IMR-90 (cell line): ENCODE measurements at regions not wholly inside any gene's neighbourhood (a gene's known extent, or its start where the extent isn't known, plus 50 kb on each side); places are given as distances from the start of the nearest gene placed in this dataset.

ENCODE experiments used
- ATAC-seq: fragments of 200-7000 bp; cut with Tn5 transposase; 2 replicates; pipeline ENCODE4 v1.9.1; 2020; ENCODE audit warnings: low read depth, mild to moderate bottlenecking, moderate library complexity
- BruUV-seq: library from RNA; stranded (reverse); fragments of 400-500 nt; replicated peaks from 2 replicates; lab custom pipeline; 2021; lab: Mats Ljungman, UMichigan
- CTCF ChIA-PET: fragments of 300-600 bp; formaldehyde crosslinking; extraction: SDS; loops from one replicate; lab custom pipeline; 2021; ENCODE audit warnings: antibody characterized with exemption; lab: Yijun Ruan, JAX
- POLR2A ChIA-PET: fragments of 300-600 bp; sonication (Branson Sonifier 250); formaldehyde crosslinking; loops from one replicate; lab custom pipeline; 2022; ENCODE audit warnings: antibody characterized with exemption; ENCODE audit not compliant: unreplicated experiment; lab: Charles Lee
- DNase-seq: peaks from one replicate; pipeline ENCODE4 v3.0.0; 2013
- H2AFZ ChIP-seq: replicated peaks from 2 replicates; pipeline ENCODE3; 2013; ENCODE audit warnings: low read length, mild to moderate bottlenecking; ENCODE audit not compliant: poor library complexity
- H2AK5ac ChIP-seq: 2 replicates; pipeline ENCODE4 v1.6.1; 2013; ENCODE audit warnings: low read depth, low read length, inconsistent platforms
- H2AK9ac ChIP-seq: replicated peaks from 2 replicates; pipeline ENCODE3; 2013; ENCODE audit warnings: mild to moderate bottlenecking, low read depth, low read length, moderate library complexity; ENCODE audit not compliant: poor library complexity
- H2BK120ac ChIP-seq: 2 replicates; pipeline ENCODE4 v1.6.1; 2013; ENCODE audit warnings: low read depth, low read length, inconsistent platforms
- H2BK15ac ChIP-seq: 3 replicates; pipeline ENCODE4 v1.6.1; 2013; ENCODE audit warnings: low read depth, low read length, inconsistent platforms
- H2BK20ac ChIP-seq: 2 replicates; pipeline ENCODE4 v1.6.1; 2013; ENCODE audit warnings: low read depth, mild to moderate bottlenecking, inconsistent platforms, low read length, moderate library complexity
- H2BK5ac ChIP-seq: 2 replicates; pipeline ENCODE4 v1.6.1; 2013; ENCODE audit warnings: mild to moderate bottlenecking, low read depth, low read length, inconsistent platforms; ENCODE audit not compliant: poor library complexity, severe bottlenecking
- H3K14ac ChIP-seq: replicated peaks from 2 replicates; pipeline ENCODE4 v1.6.1; 2013; ENCODE audit warnings: low read depth, low read length, inconsistent platforms
- H3K18ac ChIP-seq: 2 replicates; pipeline ENCODE4 v1.6.1; 2013; ENCODE audit warnings: low read depth, low read length, control low read depth
- H3K23ac ChIP-seq: 2 replicates; pipeline ENCODE4 v1.6.1; 2013; ENCODE audit warnings: low read depth, low read length, inconsistent platforms
- H3K27ac ChIP-seq: 2 replicates; pipeline ENCODE4 v1.5.1; 2013; ENCODE audit warnings: mild to moderate bottlenecking, control low read depth, low read length; ENCODE audit not compliant: insufficient read depth
- H3K27me3 ChIP-seq: 2 replicates; pipeline ENCODE4 v1.6.1; 2013; ENCODE audit warnings: low read length; ENCODE audit not compliant: control insufficient read depth, insufficient read depth
- H3K36me3 ChIP-seq: 2 replicates; pipeline ENCODE4 v1.6.1; 2013; ENCODE audit warnings: low read length, mixed read lengths; ENCODE audit not compliant: control insufficient read depth, insufficient read depth
- H3K4ac ChIP-seq: 2 replicates; pipeline ENCODE4 v1.6.1; 2013; ENCODE audit warnings: low read depth, low read length, inconsistent platforms
- H3K4me1 ChIP-seq: 2 replicates; pipeline ENCODE4 v1.6.1; 2013; ENCODE audit warnings: low read length, mixed read lengths; ENCODE audit not compliant: control insufficient read depth, insufficient read depth
- H3K4me2 ChIP-seq: 2 replicates; pipeline ENCODE4 v1.6.1; 2013; ENCODE audit warnings: low read depth, mild to moderate bottlenecking, control low read depth, low read length, moderate library complexity
- H3K4me3 ChIP-seq: 2 replicates; pipeline ENCODE4 v1.5.1; 2013; ENCODE audit warnings: low read depth, mild to moderate bottlenecking, control low read depth, low read length, moderate library complexity; ENCODE audit not compliant: insufficient read depth
- H3K56ac ChIP-seq: 2 replicates; pipeline ENCODE4 v1.6.1; 2013; ENCODE audit warnings: low read length, inconsistent platforms; ENCODE audit not compliant: insufficient read depth; ENCODE audit errors: extremely low read depth
- H3K79me1 ChIP-seq, 2 experiments: 2 replicates each; pipeline ENCODE4 v1.6.1; 2013; ENCODE audit warnings: low read length in 2 of 2, inconsistent platforms in 1 of 2, low read depth in 1 of 2
- H3K9ac ChIP-seq: 2 replicates; pipeline ENCODE4 v1.6.1; 2013; ENCODE audit warnings: low read depth, low read length, control low read depth
- H3K9me1 ChIP-seq: 2 replicates; pipeline ENCODE4 v1.6.1; 2013; ENCODE audit warnings: low read length, inconsistent platforms; ENCODE audit not compliant: insufficient read depth
- H3K9me3 ChIP-seq: 2 replicates; pipeline ENCODE4 v1.6.1; 2013; ENCODE audit warnings: low read length; ENCODE audit not compliant: control insufficient read depth, insufficient read depth
- H4K20me1 ChIP-seq: 2 replicates; pipeline ENCODE4 v1.6.1; 2013; ENCODE audit warnings: low read length, inconsistent platforms; ENCODE audit not compliant: insufficient read depth
- H4K5ac ChIP-seq: 2 replicates; pipeline ENCODE4 v1.6.1; 2013; ENCODE audit warnings: mild to moderate bottlenecking, low read depth, low read length, control low read depth
- H4K8ac ChIP-seq, 2 experiments: 2 replicates each; pipeline ENCODE4 v1.6.1; 2013; ENCODE audit warnings: low read depth in 2 of 2, low read length in 2 of 2, control low read depth in 1 of 2, inconsistent platforms in 1 of 2
- H4K91ac ChIP-seq: 2 replicates; pipeline ENCODE4 v1.6.1; 2013; ENCODE audit warnings: low read depth, low read length, inconsistent platforms; ENCODE audit not compliant: insufficient read depth
- MAFK ChIP-seq: IDR thresholded peaks from 2 replicates; pipeline ENCODE4 v1.6.1; 2012; ENCODE audit warnings: low read depth, low read length, improper control_type of control experiment
- MAZ ChIP-seq: IDR thresholded peaks from 2 replicates; pipeline ENCODE4 v1.6.1; 2012; ENCODE audit warnings: low read depth, mild to moderate bottlenecking, low read length, improper control_type of control experiment, moderate library complexity, borderline replicate concordance
- MXI1 ChIP-seq: IDR thresholded peaks from 2 replicates; pipeline ENCODE4 v1.6.1; 2012; ENCODE audit warnings: low read depth, mild to moderate bottlenecking, low read length, moderate library complexity, borderline replicate concordance
- WGBS, 2 experiments: methylation state at CpG; one replicate each; pipeline versions ENCODE4 v1.1.5 to v1.1.7; 2013; ENCODE audit warnings: missing lambda C conversion rate in 2 of 2; ENCODE audit not compliant: insufficient read length in 1 of 2; ENCODE audit errors: extremely low coverage in 2 of 2; 5-methylcytosine and 5-hydroxymethylcytosine counted together
- dilution Hi-C: fragments of 300-500 bp; cut with HindIII; formaldehyde crosslinking; loops from one replicate; pipeline ENCODE4 v1.14.3; 2018; ENCODE audit warnings: low sequenced_read_pairs; ENCODE audit not compliant: unreplicated experiment
- in situ Hi-C: fragments of 300-500 bp; cut with MboI; formaldehyde crosslinking; loops from 3 replicates; pipeline ENCODE4 v1.14.3; 2019; ENCODE audit warnings: low sequenced_read_pairs, inconsistent platforms, mixed read lengths
- intact Hi-C: fragments of 100-400 bp; cut with micrococcal nuclease; formaldehyde crosslinking; loops from 2 replicates; pipeline ENCODE4 v1.10.0; 2022

GRCh38 chr4:30862196-30862595 lies 142.0 kb downstream of the PCDH7 start:
- peaks cover 10% of the 10 kb centered on the region for H3K4me1 ChIP-seq
- H3K36me3 ChIP-seq = no peaks in the 10 kb centered on the region
- intact Hi-C loops (no loop called here), dilution Hi-C loops (no loop called here), in situ Hi-C loops (no loop called here)
- H4K20me1 ChIP-seq = no peaks in the 10 kb centered on the region
- no peak overlapping the region for H2BK15ac ChIP-seq
- no peak overlapping the region for H3K23ac ChIP-seq
- DNase-seq (no peak), ATAC-seq (no peak)
- ChIA-PET CTCF (no interaction called here), POLR2A (no interaction called here)
- no peak overlapping the region for H3K56ac ChIP-seq
- H4K8ac ChIP-seq = no peak overlapping the region
- H3K9me3 ChIP-seq = no peaks in the 10 kb centered on the region
- H3K4ac ChIP-seq = no peak overlapping the region
- no peak overlapping the region for H3K9ac ChIP-seq
- no peaks in the 10 kb centered on the region for H3K9me1 ChIP-seq
- WGBS, 2 experiments = no CpG with 5 or more reads among the region's 1 CpG
- H2BK20ac ChIP-seq = no peak overlapping the region
- TF ChIP-seq MXI1 (no peak), MAFK (no peak), MAZ (no peak)
- no peak overlapping the region for H2BK5ac ChIP-seq
- H2BK120ac ChIP-seq = no peak overlapping the region
- no peak overlapping the region for H3K4me3 ChIP-seq
- H2AK9ac ChIP-seq = no peak overlapping the region
- no peak overlapping the region for H2AK5ac ChIP-seq
- H3K27me3 ChIP-seq = no peaks in the 10 kb centered on the region
- H3K79me1 ChIP-seq = no peaks in the 10 kb centered on the region
- no peak overlapping the region for H2AFZ ChIP-seq
- no peak overlapping the region for H3K18ac ChIP-seq
- H3K14ac ChIP-seq = no peak overlapping the region
- H4K91ac ChIP-seq = no peak overlapping the region
- H3K27ac ChIP-seq = no peak overlapping the region
- no peak overlapping the region for H3K4me2 ChIP-seq
- BruUV-seq = no TSS peak
- H4K5ac ChIP-seq = no peak overlapping the region
